Vagina (tissue), 2 donors: ENCODE measurements at regions not wholly inside any gene's neighbourhood (a gene's known extent, or its start where the extent isn't known, plus 50 kb on each side); places are given as distances from the start of the nearest gene placed in this dataset.

Experiments used
- DNase-seq, 2 donors: peaks; one replicate each; pipeline ENCODE4 v3.0.0-alpha.2; 2017; ENCODE audit errors: extremely low spot score in 2 of 2
- H3K27ac ChIP-seq: fragments of 200-600 bp; sonication (generic); one replicate; pipeline ENCODE4 v1.5.1; 2019
- H3K27me3 ChIP-seq: fragments of 200-600 bp; sonication (generic); one replicate; pipeline ENCODE4 v1.5.1; 2019
- H3K36me3 ChIP-seq, 2 donors: fragments of 200-600 bp; sonication (generic); one replicate each; pipeline ENCODE4 v1.5.1; 2017 to 2019
- H3K4me1 ChIP-seq: fragments of 200-600 bp; sonication (generic); one replicate; pipeline ENCODE4 v1.5.1; 2019
- H3K4me3 ChIP-seq, 2 donors: fragments of 200-600 bp; sonication (generic); 1 replicate in 1 of 2; 2 replicates in 1 of 2; pipeline ENCODE4 v1.5.1; 2016 to 2019
- H3K9me3 ChIP-seq: fragments of 200-600 bp; sonication (generic); one replicate; pipeline ENCODE4 v1.5.1; 2019
- CTCF ChIP-seq, 3 experiments: fragments of 450-650 bp in 2 of 3; fragments of 200-600 bp in 1 of 3; sonication (generic) in 1 of 3; IDR thresholded peaks; one replicate each; pipeline ENCODE4 v1.5.1; 2017 to 2019; ENCODE audit warnings: antibody characterized with exemption in 3 of 3, mild to moderate bottlenecking in 2 of 3, moderate library complexity in 2 of 3
- POLR2A ChIP-seq, 2 donors: fragments of 450-650 bp; IDR thresholded peaks; one replicate each; pipeline ENCODE4 v1.6.1; 2017; ENCODE audit warnings: antibody characterized with exemption in 2 of 2, mild to moderate bottlenecking in 2 of 2, moderate library complexity in 2 of 2
- POLR2AphosphoS5 ChIP-seq, 2 donors: sonication (generic); formaldehyde crosslinking; IDR thresholded peaks; one replicate each; pipeline ENCODE4 v1.9.0; 2017; ENCODE audit warnings: antibody characterized with exemption in 2 of 2, mild to moderate bottlenecking in 2 of 2, low read depth in 1 of 2; ENCODE audit not compliant: insufficient read depth in 1 of 2
- intact Hi-C: fragments of 100-400 bp; cut with DNase I; formaldehyde crosslinking; loops from one replicate; pipeline ENCODE4 v1.15.1; 2023

GRCh38 chr3:70728311-70728710 lies 415.9 kb upstream of the MDFIC2 start:
- Histone ChIP-seq H3K36me3 (no peaks in the 10 kb centered on the region), H3K9me3 (no peaks in the 10 kb centered on the region), H3K4me1 (no peaks in the 10 kb centered on the region), H3K4me3 (no peak overlapping the region), H3K27ac (no peak overlapping the region), H3K27me3 (no peaks in the 10 kb centered on the region)
- no peak for DNase-seq
- intact Hi-C loops: no loop called here
- no peak for TF ChIP-seq POLR2AphosphoS5 (IDR thresholded peaks at IDR 0.05; ENCODE audit: insufficient read depth in 1 of 2, low read depth in 1 of 2)

GRCh38 chr3:70726961-70727360 lies 414.5 kb upstream of the MDFIC2 start:
- H3K4me3 ChIP-seq: no peak overlapping the region
- H3K36me3 ChIP-seq: no peaks in the 10 kb centered on the region
- H3K27ac ChIP-seq: no peak overlapping the region
- TF ChIP-seq CTCF (IDR thresholded peaks at IDR 0.05) (no peak), POLR2AphosphoS5 (IDR thresholded peaks at IDR 0.05; ENCODE audit: insufficient read depth in 1 of 2, low read depth in 1 of 2) (no peak), POLR2A (IDR thresholded peaks at IDR 0.05) (no peak)
- no peaks in the 10 kb centered on the region for H3K9me3 ChIP-seq
- no peak for DNase-seq
- no peaks in the 10 kb centered on the region for H3K27me3 ChIP-seq
- no peaks in the 10 kb centered on the region for H3K4me1 ChIP-seq
- intact Hi-C loops: no loop called here

GRCh38 chr3:70726096-70726938 lies 413.9 kb upstream of the MDFIC2 start:
- no peak overlapping the region for H3K4me3 ChIP-seq
- no peaks in the 10 kb centered on the region for H3K9me3 ChIP-seq
- DNase-seq: no peak
- H3K4me1 ChIP-seq: no peaks in the 10 kb centered on the region
- no peaks in the 10 kb centered on the region for H3K36me3 ChIP-seq
- H3K27me3 ChIP-seq: no peaks in the 10 kb centered on the region
- no peak overlapping the region for H3K27ac ChIP-seq
- intact Hi-C loops: no loop called here
- TF ChIP-seq POLR2A (IDR thresholded peaks at IDR 0.05): no peak

- intact Hi-C loops: no loop called here
Observed at GRCh38 chr3:70722018-70722417, 409.6 kb upstream of the MDFIC2 start.

GRCh38 chr3:70716832-70717231 lies 404.4 kb upstream of the MDFIC2 start:
- no peaks in the 10 kb centered on the region for H3K9me3 ChIP-seq
- intact Hi-C loops: loop anchor here (10.0 kb wide), 1 partner anchor 588 kb away; no protein-coding TSS in a partner anchor
- H3K4me3 ChIP-seq: no peak overlapping the region
- no peaks in the 10 kb centered on the region for H3K27me3 ChIP-seq
- peaks cover 4% of the 10 kb centered on the region for H3K4me1 ChIP-seq
- TF ChIP-seq POLR2AphosphoS5 (IDR thresholded peaks at IDR 0.05; ENCODE audit: insufficient read depth in 1 of 2, low read depth in 1 of 2) (peak in 1 of 2 donors; percentile 38), CTCF (IDR thresholded peaks at IDR 0.05) (peak; percentile 24 to 61 (median 26)), POLR2A (IDR thresholded peaks at IDR 0.05) (no peak)
- no peak for DNase-seq
- no peak overlapping the region for H3K27ac ChIP-seq
- no peaks in the 10 kb centered on the region for H3K36me3 ChIP-seq

More at GRCh38 chr3:70722018-70722417, 409.6 kb upstream of the MDFIC2 start:
- DNase-seq: no peak
- Histone ChIP-seq H3K4me1 (no peaks in the 10 kb centered on the region), H3K9me3 (no peaks in the 10 kb centered on the region), H3K27ac (no peak overlapping the region), H3K4me3 (no peak overlapping the region), H3K36me3 (no peaks in the 10 kb centered on the region), H3K27me3 (no peaks in the 10 kb centered on the region)
- TF ChIP-seq POLR2A (IDR thresholded peaks at IDR 0.05) (no peak), CTCF (IDR thresholded peaks at IDR 0.05) (no peak), POLR2AphosphoS5 (IDR thresholded peaks at IDR 0.05; ENCODE audit: insufficient read depth in 1 of 2, low read depth in 1 of 2) (no peak)

GRCh38 chr3:70712449-70713082 lies 400.1 kb upstream of the MDFIC2 start:
- Histone ChIP-seq H3K27me3 (no peaks in the 10 kb centered on the region), H3K4me1 (peaks cover 4% of the 10 kb centered on the region), H3K36me3 (no peaks in the 10 kb centered on the region), H3K27ac (no peak overlapping the region), H3K9me3 (no peaks in the 10 kb centered on the region), H3K4me3 (no peak overlapping the region)
- DNase-seq: no peak
- TF ChIP-seq POLR2AphosphoS5 (IDR thresholded peaks at IDR 0.05; ENCODE audit: insufficient read depth in 1 of 2, low read depth in 1 of 2) (no peak), POLR2A (IDR thresholded peaks at IDR 0.05) (no peak), CTCF (IDR thresholded peaks at IDR 0.05) (no peak)
- intact Hi-C loops: loop anchor here (10.0 kb wide), 1 partner anchor 592 kb away; no protein-coding TSS in a partner anchor
